Sigmoid colon (tissue), 4 donors: ENCODE measurements at regions not wholly inside any gene's neighbourhood (a gene's known extent, or its start where the extent isn't known, plus 50 kb on each side); places are given as distances from the start of the nearest gene placed in this dataset.

Experiments used
- CTCF ChIP-seq, 4 experiments: fragments of 450-650 bp in 3 of 4; fragments of 200-600 bp in 1 of 4; IDR thresholded peaks; one replicate each; pipeline ENCODE4 v1.5.1; 2016 to 2019; ENCODE audit warnings: antibody characterized with exemption in 4 of 4, mild to moderate bottlenecking in 3 of 4, moderate library complexity in 2 of 4
- EP300 ChIP-seq, 4 donors: sonication (generic); formaldehyde crosslinking; IDR thresholded peaks; one replicate each; pipeline ENCODE4 v1.6.1; 2017; ENCODE audit warnings: antibody characterized with exemption in 4 of 4
- POLR2A ChIP-seq, 2 donors: fragments of 450-650 bp; IDR thresholded peaks; one replicate each; pipeline ENCODE4 v1.6.1; 2016; ENCODE audit warnings: antibody characterized with exemption in 2 of 2, mild to moderate bottlenecking in 2 of 2, moderate library complexity in 2 of 2
- POLR2AphosphoS5 ChIP-seq, 4 donors: sonication (generic); formaldehyde crosslinking; IDR thresholded peaks; one replicate each; pipeline ENCODE4 v1.6.1; 2017; ENCODE audit warnings: antibody characterized with exemption in 4 of 4

DNA sequence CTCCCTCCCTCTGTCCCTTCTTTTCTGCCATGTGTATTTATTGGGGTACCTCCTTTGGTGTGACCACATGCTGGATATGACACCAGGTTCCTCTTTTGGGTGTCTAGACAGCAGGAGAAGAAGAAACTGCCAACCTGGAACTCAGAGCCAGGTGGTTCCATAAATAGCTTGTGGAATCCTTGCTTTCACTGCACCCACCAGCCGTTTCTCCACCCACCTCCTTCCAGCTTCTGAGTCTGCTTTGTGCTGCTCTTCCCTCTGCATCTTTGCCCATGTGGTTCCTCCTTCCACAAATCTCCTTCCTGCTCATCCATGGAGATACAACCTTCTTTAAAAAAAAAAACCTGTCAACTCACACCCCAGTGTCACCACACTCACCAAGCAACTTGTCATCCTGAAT lies 80.2 kb upstream of the SKOR2 start:
- TF ChIP-seq CTCF (IDR thresholded peaks at IDR 0.05) (no peak), POLR2A (IDR thresholded peaks at IDR 0.05) (no peak), POLR2AphosphoS5 (IDR thresholded peaks at IDR 0.05) (no peak), EP300 (IDR thresholded peaks at IDR 0.05) (no peak)
